ENCODE measurements at regions not wholly inside any gene's neighbourhood (a gene's known extent, or its start where the extent isn't known, plus 50 kb on each side); places are given as distances from the start of the nearest gene placed in this dataset.

- TF ChIP-seq CTCF (IDR thresholded peaks at IDR 0.05): no peak
- no peak for TF ChIP-seq POLR2A (IDR thresholded peaks at IDR 0.05)
Measured at GRCh38 chr14:83485591-83485990, 1951.9 kb upstream of the SEL1L start.
